GM18870 (cell line): ENCODE measurements at regions not wholly inside any gene's neighbourhood (a gene's known extent, or its start where the extent isn't known, plus 50 kb on each side); places are given as distances from the start of the nearest gene placed in this dataset.

Source experiments
- ATAC-seq: cut with Tn5 transposase; IDR thresholded peaks from one replicate; pipeline ENCODE4 v1.9.1; 2021; ENCODE audit warnings: moderate library complexity; ENCODE audit not compliant: unreplicated experiment

DNA sequence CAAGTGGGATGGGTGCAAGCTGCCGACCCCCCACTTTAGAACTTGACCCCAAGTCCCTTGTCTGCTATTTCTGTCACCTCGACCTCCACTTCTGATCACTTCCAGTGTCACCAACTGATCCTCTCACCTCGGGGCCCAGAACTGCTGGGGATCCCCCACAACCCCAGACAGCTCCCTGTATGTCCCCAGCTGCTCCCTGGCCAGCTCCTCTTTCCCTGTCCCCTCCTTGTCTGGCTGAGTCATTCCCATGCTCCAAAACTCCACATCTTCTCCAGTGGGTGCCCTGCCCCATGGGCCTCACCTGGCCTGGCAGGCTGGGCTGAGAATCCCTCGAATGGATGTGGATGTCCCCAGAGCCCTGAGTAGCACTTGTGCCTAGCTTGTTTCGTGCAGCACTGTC, 154.3 kb upstream of the PCBD1 start:
- no peak for ATAC-seq

DNA sequence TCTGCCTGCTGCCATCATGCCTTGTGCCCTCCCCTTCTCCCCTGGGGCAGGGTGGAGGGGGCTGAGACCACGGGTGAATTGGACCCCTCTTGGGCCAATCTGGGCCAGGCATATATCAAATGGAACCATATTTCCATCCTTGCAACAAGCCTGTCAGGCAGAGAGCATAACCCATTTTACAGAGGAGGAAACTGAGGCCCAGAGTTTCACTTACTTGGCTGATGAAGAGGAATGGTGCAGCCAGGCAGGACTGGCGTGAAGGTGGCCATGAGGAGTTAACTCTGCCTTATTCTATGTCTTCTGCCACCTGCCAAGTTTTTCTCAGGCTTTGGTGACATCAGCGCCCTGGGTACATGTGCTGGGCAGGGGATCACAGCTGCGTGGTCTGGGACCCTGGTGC, 155.5 kb upstream of the PCBD1 start:
- no peak for ATAC-seq

DNA sequence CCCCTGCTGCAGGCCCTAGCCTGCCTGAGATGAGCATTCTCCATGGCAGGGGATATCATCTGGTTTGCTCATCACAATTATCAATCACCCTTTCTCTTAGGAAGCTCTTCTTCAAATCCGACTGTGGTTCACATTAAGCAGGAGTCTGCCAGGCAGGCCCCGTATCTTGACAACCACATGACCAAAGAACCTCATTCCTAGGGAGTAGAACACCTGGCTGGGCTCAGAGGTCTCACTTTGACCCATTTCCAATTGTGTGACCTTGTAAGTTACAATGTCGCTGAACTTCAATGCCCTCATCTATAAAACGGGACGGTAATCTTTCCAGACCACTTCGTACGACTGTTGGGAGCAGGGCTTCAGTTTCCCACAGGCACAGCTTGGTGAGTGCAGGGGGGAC, 156.4 kb upstream of the PCBD1 start:
- ATAC-seq: no peak

DNA sequence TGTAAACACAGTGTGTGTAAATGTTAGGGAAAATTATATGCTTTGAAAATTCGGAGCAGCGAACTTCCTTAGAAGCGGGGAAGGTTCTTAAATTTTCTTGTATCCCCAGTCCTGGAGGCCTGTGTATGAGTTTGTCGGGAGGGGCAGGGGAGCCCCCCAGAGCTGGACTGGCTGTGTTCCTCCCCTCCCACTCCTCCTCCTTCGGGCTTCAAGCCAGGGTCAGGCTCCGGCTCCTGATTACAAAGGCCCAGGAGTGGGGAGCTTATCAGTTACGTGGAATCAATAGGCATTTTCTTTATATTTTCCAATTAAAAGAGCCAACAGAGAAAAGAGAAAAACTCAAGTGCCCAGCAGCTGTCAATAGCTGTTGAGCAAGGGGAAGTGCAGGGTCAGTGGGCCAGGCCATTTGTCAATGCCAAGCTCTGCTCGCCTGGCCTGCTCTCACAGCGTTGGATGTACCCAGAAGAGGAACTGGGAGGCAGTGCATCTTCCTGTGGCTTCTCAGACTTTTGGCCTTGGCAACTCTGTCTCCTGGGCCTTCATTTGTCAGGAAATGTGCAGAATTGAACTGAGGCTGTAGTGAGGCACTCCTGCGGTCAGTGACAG, 156.9 kb upstream of the PCBD1 start:
- no peak for ATAC-seq

DNA sequence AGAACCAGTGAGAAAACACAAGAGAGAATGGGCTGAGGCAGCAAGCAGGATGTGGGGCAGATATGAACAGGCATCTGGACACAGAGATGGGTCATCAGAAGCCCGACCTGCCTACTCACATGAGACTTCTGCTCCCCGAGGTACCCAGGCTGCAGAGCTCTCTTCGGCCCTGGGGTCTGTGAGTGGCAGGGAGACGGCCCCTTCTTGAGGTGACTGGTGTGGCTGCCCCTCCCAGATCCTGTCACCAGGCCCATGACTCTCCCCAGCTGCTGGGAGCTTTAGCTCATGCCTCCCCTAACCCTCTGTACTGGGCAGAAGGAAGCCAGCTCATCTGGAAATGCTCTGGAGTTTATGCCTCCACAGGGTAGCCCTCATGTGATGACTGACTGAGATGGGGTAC, 157.6 kb upstream of the PCBD1 start:
- ATAC-seq: no peak

DNA sequence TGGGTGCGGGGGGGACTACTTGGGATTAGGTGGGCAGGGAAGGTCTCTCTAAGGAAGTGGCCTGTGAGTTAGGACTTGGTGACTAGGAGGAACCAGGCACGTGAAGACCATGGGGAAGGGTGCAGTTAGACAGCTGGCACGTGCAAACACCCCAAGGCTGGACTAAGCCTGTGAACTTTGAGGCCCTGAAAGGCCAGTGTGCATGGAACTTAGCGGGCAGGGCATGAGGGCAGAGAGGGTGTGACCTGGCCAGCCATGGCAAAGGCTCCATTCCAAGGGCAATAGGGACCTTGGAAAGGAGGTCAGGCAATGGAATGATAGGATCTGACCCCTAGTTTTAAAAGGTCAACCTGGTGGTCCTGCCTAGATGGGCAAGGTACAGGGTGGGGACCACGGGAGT, 158.4 kb upstream of the PCBD1 start:
- ATAC-seq: no peak

DNA sequence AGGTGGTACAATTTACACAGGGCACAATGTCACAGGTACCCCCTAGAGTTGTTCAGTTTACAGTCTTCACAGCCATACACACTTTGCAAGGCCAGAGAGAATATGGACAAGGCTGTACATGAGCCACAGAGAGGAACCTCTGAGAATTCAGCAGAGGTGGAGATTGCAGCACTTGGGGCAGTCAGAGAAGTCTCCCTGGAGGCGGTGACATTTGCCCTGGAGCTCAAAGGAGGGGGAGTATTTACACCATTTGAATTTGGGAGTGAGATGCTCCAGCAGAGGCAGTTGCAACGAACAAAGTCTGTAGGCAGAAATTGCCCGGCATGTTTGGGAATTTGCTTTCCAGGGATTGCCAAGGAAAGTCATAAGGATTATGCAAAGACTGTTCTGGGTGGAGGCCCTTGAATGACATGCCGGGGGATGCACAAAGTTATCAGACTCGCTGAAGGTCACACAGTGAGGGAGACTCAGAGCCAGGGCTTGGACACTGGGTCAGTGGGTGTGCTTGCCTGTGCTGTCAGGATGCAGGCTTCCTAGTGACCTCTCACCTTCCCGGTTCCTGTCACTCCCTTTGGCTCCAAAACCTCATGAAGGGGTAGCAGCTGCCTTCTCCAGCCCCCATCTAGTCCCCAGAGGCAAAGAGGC, 160.7 kb upstream of the PCBD1 start:
- ATAC-seq: no peak

DNA sequence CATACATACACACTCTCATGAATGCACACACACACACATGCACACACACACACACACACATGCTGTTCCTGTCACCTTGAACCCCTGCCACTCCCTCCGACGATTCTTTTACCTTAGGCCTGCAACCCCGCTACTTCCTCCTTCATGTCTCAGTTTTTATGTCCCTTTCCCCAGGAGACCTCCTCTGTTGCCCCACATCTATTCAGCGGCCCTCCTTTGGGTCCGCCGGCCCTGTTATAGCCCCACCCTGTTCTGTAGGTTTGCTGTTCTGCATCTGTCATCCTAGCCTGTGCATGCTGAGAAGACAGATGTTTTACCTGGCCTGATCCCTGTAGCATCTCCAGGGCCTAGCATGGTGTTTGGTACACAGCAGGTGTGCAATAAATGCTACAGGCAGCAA, 161.6 kb upstream of the PCBD1 start:
- ATAC-seq: no peak

DNA sequence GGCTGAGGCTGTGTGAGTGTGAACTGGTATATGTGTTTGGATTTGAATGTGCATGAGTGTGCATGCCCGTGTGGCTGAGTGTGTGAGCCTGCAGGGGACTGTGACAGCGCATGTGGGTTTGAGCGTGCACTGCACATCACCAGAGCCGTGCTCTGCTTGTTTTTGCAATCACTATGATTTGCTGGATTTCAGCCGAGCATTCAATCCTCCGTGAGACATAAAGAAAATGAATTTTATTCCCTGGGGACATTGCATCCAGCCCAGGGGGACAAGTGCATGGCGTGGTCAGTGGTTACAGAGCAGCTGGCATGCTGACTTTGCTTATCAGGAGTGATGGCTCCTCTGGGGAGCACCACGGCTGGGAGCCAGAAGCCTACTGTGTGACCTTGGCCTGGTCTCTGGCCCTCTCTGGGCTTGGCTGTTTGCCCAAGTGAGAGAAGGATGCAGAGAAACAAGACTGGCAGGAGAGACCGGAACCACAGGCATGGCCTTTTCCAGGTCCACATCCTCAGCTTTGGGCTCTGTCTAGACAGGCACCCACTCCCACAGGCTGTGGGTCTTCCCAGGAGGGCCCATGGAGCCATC, 160.2 kb upstream of the UNC5B start:
- ATAC-seq: no peak

DNA sequence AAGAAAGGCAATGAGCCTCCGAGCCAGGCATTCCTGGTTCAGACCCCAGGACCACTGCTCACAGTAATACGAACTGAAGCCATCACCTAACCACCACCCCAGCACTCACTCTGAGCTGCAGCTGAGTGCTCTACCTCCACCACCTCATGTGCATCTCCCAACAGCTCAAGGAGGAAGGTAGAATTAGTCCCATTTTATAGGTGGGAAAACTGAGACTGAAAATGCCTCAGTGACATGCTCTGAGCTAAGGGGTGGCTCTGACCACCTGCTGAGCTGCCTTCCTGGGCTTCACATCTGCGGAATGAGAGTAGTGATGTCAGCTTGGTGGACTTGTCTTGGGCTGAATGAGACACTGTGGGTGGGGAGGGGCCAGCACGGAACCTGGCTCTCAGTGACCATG, 159.7 kb upstream of the UNC5B start:
- no peak for ATAC-seq

DNA sequence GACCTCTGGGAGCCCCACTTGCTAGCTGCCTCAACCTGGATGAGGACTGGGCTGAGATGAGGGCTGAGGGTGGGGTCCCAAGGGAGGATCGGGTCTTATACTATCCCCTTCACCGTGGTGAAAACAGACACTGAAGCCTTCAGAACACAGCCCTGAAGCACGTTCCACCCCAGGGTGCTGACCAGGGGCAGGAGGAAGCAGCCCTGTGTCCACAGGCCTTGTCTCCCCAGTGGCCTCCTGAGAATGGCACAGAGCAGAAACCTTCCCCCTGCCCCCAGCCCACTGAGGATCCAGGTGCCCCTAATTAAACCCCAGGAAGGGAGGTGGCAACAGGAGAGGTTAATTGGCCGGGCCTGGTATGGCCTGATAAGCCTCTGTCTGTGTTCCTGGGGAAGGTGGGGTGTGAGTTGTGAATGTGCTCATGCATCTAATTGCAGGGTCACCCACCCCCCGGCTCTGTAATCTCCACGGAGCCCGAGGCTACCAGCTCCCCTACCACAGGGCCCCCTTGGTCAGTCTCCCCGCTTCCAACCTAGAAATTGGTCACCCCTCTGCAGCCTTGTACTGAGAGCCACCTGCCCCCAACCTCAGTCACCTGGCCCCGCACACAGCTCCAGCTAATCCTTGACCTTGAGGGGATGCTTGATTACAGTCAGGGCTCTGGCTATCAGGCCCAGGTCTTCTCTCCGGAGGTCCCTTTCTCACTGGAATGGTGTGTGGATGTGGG, 159.0 kb upstream of the UNC5B start:
- ATAC-seq: no peak

DNA sequence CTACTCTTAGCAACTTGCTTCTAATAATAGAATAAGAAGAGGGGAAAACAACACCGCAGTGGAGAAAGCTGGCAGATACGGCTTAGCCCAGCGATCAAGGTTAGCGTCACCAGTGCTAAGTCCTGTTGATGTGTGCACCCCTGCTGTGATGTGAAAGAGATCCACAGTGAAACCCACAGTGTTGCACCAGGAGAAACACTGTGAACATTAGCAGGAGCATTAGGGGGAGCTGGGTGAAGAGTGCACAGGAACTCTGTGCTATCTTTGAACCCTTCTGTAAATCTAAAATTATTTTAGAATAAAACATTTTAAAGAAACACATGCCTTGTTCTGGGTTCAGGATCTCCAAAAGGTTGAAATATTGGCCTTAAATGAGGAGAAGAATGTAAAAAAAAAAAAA, 154.1 kb upstream of the UNC5B start:
- no peak for ATAC-seq

DNA sequence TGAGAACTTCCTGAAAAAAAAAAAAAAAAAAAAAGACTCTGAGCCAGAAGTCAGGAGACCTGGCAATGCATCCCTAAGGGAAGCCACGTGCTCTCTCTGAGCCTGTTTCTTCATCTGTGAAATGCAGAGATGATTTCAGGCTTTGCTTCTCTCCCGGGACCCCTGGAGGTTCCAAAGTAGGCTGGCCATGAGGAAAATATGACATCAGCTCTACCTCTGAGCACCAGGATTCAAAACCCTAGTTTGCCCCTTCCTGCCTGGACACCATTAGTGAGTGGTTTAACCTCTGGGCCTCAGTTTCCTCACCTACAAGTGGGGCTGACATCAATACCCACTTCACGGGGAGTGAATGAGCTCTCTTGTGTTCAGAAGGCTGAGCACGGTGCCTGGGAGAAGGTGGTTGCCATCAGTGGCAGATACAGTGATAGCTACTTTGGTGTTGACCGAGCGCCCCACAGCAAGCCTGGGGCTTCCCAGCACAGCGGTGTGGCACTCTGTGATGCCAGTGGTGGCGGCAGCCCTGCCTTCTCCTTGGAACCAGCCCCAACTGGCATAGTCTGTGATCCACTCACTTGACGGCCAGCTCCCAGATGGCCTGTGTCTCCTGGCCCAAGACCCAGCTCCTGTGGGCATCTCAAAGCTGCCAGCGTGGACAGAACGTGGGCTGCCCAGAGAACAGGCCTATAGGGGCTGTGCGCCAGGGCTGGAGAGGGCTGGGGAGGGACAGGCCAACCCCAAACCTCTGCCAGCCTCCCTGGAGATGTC, 153.1 kb upstream of the UNC5B start:
- ATAC-seq: no peak

DNA sequence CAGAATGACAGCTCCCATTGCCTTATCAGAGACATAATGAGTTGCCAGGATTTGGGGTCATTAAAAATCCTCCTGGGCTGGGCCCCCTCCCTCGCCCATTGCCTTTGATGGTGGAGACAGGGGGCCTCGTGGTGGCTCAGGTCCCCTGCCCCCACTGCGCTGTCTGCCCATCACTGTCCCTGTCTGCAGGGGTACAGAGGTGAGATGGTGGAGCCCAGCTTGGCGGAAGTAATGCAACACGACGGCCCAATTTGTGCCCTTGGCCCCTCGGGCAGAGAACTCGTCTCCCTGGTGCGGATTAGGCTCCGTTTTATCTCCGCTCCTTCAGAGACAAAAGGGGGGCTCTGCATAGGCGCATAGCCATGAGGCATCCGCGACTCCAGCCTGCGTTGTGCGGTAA, 152.4 kb upstream of the UNC5B start:
- no peak for ATAC-seq

DNA sequence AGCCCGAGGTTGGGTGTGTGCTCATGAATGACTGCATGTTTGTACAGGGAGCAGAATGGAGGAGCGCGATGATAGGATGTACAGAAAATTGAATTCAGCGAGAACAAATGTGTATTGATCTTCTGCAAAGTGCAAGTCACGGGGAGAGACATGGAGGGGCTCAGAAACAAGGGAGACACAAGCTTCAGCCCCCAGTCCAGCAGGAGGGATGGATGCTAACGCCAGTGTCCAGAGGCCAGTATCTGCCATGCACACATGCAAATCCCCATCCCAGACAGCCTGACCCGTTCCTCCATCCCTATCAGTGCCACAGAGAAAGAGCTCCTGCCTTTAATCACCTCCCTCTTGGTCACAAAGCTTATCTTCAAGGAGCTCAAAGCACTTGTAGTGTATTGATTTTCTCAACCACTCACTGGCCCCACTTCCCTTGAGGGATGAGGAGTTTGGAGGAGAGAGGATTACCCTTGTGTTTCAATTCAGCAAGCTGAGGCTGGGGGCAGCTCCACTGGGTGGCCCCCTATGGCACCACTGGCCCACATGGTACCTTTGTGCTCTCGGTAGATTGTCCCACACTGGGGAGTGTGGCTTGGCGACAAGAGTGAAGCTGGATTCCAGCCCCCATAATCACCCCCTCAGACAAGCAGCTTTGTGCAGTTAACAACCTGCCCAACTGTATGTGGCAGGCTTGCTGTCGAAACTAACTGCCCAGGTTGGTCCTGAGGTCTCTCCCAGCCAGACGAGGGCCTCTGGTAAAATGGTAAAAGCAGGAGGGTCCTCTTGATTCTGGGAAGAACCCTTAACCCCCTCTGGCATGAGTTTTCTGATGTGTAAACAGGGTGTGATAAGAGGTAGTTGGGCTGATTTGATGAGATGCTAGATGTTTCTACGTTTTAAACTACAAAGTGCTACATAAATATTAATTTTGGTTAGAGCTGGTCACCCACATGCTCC, 151.6 kb upstream of the UNC5B start:
- no peak for ATAC-seq

DNA sequence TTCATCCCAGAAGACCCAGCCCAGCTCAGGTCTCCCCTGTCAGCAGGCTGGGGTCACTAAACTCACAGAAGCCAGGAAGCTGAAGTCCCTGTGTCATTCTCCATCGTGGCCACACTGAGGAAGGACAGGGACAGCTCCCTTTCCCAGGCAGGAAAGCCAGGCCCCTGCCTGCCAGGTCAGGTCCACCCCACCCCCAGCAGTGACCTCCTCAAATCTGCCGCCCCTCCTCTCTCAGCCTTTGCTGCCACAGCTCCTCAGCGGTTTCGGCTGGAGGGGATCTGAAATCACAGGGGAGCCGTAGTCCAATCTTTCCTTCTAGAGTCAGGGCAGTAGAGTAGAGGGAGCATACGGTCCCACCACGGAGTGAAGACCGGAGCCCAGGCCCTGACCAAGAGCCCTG, 150.9 kb upstream of the UNC5B start:
- ATAC-seq: no peak

DNA sequence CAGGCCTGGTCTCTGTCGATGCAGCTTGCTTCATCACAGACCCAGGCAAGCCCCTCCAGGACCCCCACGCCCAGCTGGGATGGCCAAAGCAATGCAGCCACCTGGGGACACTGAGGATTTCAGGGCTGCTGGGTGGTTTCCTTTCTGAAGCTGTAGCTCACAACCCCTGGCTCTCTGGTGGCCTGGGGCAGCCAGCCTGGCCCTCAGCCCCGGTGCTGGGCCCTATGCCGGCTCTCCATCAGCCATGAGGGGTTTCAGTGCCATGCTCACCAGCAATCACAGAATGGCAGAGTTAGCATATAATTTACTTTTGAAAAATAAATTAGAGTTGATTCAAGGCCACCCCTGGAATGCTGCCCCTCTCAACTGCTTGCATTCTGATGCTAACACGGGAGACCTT, 150.2 kb upstream of the UNC5B start:
- ATAC-seq: no peak

DNA sequence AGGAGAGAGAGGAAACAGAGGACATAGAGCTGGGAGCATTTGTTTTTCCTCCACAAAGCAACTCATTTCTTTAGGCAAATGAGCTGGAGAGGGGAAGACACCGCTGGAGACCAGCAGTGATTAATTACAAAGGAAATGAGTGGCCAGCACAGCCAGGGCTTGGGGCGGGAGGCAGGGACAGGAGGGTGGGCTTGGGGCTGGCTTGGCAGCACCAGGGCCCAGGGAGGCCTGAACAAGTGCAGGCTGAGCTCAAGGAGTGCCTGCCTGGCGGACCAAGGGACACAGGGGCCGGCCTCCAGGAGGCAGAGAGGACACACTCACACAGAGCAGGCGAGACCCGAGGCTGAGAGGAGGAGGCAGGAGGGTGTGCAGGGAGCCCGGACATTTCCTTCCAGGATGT, 149.0 kb upstream of the UNC5B start:
- no peak for ATAC-seq

DNA sequence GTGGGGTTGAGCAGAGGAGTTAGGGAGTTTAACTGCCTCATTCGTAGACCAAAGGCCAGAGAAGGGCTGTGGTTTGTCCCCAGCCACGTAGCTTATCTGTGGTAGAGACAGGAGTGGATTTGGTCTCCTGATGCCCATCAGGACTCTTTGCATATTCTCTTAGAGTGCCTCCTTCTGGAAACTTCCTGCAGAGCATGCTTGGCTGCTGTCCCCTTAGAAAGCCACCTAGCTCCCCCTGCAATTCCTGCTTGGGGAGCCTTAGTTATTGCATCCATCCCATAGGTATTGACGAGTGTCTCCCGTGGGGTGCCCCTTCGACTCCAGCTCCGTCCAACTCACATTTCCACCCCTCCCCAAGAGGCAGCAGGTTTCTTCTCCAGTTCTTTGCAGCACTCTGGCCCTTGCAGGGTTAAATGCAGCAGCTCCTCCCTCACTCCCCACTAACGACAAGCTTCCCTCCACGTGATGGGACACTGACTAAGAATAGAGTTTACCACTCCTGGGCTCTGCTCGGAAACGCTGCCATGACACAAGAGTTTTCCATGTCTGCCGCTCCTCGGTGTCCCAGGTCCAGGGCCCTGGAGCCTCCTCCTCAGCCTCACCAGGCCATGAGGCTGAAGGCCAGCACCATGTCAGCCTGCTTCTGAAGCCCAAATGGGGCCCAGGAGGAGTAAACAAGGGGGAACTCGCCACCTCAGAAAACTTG, 147.8 kb upstream of the UNC5B start:
- ATAC-seq: no peak

DNA sequence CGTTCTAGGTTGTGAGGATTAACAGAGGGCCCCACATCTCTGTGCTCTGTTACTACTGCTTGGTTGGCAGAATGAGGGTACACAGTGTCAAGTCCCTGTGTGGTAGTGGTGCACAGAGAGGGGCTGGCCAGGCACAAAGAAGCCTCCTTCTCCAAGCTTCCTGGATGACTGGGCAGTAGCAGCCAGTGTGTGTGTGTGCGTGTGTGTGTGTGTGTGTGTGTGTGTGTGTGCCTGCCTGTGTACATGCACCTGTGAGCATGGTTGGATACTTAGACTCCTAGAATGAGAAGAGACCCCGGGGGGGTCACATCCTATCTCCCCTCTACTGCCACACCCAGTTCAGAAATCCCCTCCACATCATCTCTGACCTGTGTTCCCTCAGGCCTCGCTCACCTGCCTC, 146.7 kb upstream of the UNC5B start:
- no peak for ATAC-seq
